ENCODE measurements at regions not wholly inside any gene's neighbourhood (a gene's known extent, or its start where the extent isn't known, plus 50 kb on each side); places are given as distances from the start of the nearest gene placed in this dataset.

GRCh38 chr1:121587777-121588176 is 403.0 kb downstream of the SRGAP2C start:
- TF ChIP-seq RAD21 (IDR thresholded peaks at IDR 0.05; ENCODE audit: low read depth) (no peak), REST (IDR thresholded peaks at IDR 0.05; ENCODE audit: low read depth) (no peak)

GRCh38 chr1:121594096-121594495 is 409.3 kb downstream of the SRGAP2C start:
- TF ChIP-seq YY1 (IDR thresholded peaks at IDR 0.05; ENCODE audit: low read depth) (no peak), EP300 (IDR thresholded peaks at IDR 0.05; ENCODE audit: borderline replicate concordance) (no peak), FOXM1 (IDR thresholded peaks at IDR 0.05; ENCODE audit: borderline replicate concordance, low read depth) (no peak), EGR1 (IDR thresholded peaks at IDR 0.05) (no peak), USF1 (IDR thresholded peaks at IDR 0.05) (no peak), ZBTB7A (IDR thresholded peaks at IDR 0.05; ENCODE audit: low read depth) (no peak), CREB1 (IDR thresholded peaks at IDR 0.05; ENCODE audit: low read depth) (no peak), TEAD4 (IDR thresholded peaks at IDR 0.05) (no peak)

- TF ChIP-seq TCF12 (IDR thresholded peaks at IDR 0.05; ENCODE audit: low read depth) (no peak), CREB1 (IDR thresholded peaks at IDR 0.05; ENCODE audit: low read depth) (no peak), CEBPB (IDR thresholded peaks at IDR 0.05) (no peak), EP300 (IDR thresholded peaks at IDR 0.05; ENCODE audit: borderline replicate concordance) (no peak), NFIC (IDR thresholded peaks at IDR 0.05) (no peak), USF1 (IDR thresholded peaks at IDR 0.05) (no peak), ZBTB7A (IDR thresholded peaks at IDR 0.05; ENCODE audit: low read depth) (no peak), EGR1 (IDR thresholded peaks at IDR 0.05) (no peak), FOXM1 (IDR thresholded peaks at IDR 0.05; ENCODE audit: borderline replicate concordance, low read depth) (no peak), YY1 (IDR thresholded peaks at IDR 0.05; ENCODE audit: low read depth) (no peak), TAF1 (IDR thresholded peaks at IDR 0.05; ENCODE audit: low read depth) (no peak), REST (IDR thresholded peaks at IDR 0.05; ENCODE audit: low read depth) (no peak), RAD21 (IDR thresholded peaks at IDR 0.05; ENCODE audit: low read depth) (no peak), TEAD4 (IDR thresholded peaks at IDR 0.05) (no peak)
- TF ChIP-seq, protein P1, sequence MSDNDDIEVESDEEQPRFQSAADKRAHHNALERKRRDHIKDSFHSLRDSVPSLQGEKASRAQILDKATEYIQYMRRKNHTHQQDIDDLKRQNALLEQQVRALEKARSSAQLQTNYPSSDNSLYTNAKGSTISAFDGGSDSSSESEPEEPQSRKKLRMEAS (IDR thresholded peaks at IDR 0.05), result no peak
Measured at GRCh38 chr1:121595089-121595488, 410.3 kb downstream of the SRGAP2C start.

Data from Ishikawa (cell line).